SK-N-MC (cell line): ENCODE measurements at regions not wholly inside any gene's neighbourhood (a gene's known extent, or its start where the extent isn't known, plus 50 kb on each side); places are given as distances from the start of the nearest gene placed in this dataset.

Experiments used
- EZH2 ChIP-seq: fragments of 200-600 bp; sonication (generic); IDR thresholded peaks from one replicate; pipeline ENCODE4 v1.6.1; 2017; ENCODE audit warnings: antibody characterized with exemption
- FOXP2 ChIP-seq: optimal IDR thresholded peaks from 2 replicates; pipeline ENCODE3; 2011; ENCODE audit warnings: mild to moderate bottlenecking, moderate library complexity; ENCODE audit not compliant: insufficient read depth; ENCODE audit errors: extremely low read length, control extremely low read depth
- POLR2AphosphoS5 ChIP-seq: IDR thresholded peaks from 2 replicates; pipeline ENCODE4 v1.6.1; 2012; ENCODE audit warnings: mild to moderate bottlenecking, low read depth, low read length, borderline replicate concordance

DNA sequence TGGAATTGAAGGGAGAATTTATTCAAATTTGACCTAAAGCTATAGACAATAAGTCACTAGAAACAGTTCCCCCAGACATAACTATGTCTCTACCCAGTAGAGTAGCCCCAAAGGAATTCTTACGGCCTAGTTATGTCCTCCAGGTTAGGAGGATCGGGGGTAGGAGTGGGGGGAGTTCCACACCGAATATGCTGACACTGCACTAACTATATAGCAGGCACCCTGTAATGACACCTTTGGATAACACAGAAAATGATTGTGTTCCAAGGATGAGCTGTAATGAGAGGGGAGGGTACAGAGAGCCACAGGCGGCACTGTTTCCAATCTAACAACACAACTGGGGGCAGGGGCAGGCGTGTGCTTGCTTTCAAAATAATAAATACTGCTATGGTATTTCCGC, 376.2 kb upstream of the RORA start:
- TF ChIP-seq POLR2AphosphoS5 (no peak), EZH2 (no peak), FOXP2 (no peak)
